MCF 10A (cell line): ENCODE measurements at regions not wholly inside any gene's neighbourhood (a gene's known extent, or its start where the extent isn't known, plus 50 kb on each side); places are given as distances from the start of the nearest gene placed in this dataset.

Experiments
- BruUV-seq: library from RNA; stranded (reverse); fragments of 400-500 nt; replicated peaks from 2 replicates; lab custom pipeline; 2021; lab: Mats Ljungman, UMichigan
- CTCF ChIA-PET: fragments of 300-600 bp; sonication (Branson Sonifier 250); formaldehyde crosslinking; extraction: SDS; loops from one replicate; lab custom pipeline; 2021; ENCODE audit warnings: antibody characterized with exemption, inconsistent platforms; lab: Yijun Ruan, JAX
- POLR2A ChIA-PET: fragments of 300-600, 350-650 bp; sonication (Branson Sonifier 250); formaldehyde crosslinking; extraction: SDS; loops from one replicate; lab custom pipeline; 2020; ENCODE audit warnings: antibody characterized with exemption, inconsistent platforms; lab: Yijun Ruan, JAX
- DNase-seq: peaks from one replicate; pipeline ENCODE4 v3.0.0-alpha.2; 2018; ENCODE audit not compliant: unreplicated experiment
- H3K27ac Mint-ChIP-seq: one replicate; pipeline ENCODE4 v1.8.0; 2022; ENCODE audit warnings: mild to moderate bottlenecking, low read depth, mixed read lengths; ENCODE audit not compliant: unreplicated experiment
- H3K27me3 Mint-ChIP-seq: one replicate; pipeline ENCODE4 v1.8.0; 2022; ENCODE audit warnings: mixed read lengths; ENCODE audit not compliant: insufficient read depth, unreplicated experiment
- H3K36me3 Mint-ChIP-seq: one replicate; pipeline ENCODE4 v1.8.0; 2022; ENCODE audit warnings: mild to moderate bottlenecking, moderate library complexity, mixed read lengths; ENCODE audit not compliant: insufficient read depth, unreplicated experiment
- H3K4me1 Mint-ChIP-seq: one replicate; pipeline ENCODE4 v1.8.0; 2022; ENCODE audit warnings: mixed read lengths; ENCODE audit not compliant: insufficient read depth, unreplicated experiment
- H3K4me3 Mint-ChIP-seq: one replicate; pipeline ENCODE4 v1.8.0; 2022; ENCODE audit warnings: mild to moderate bottlenecking, moderate library complexity, mixed read lengths; ENCODE audit not compliant: unreplicated experiment
- H3K9me3 Mint-ChIP-seq: one replicate; pipeline ENCODE4 v1.8.0; 2022; ENCODE audit warnings: mixed read lengths; ENCODE audit not compliant: unreplicated experiment
- intact Hi-C: fragments of 100-400 bp; cut with micrococcal nuclease; formaldehyde crosslinking; loops from 2 replicates; pipeline ENCODE4 v1.14.1; 2022
- TF ChIP-seq, protein P1 (sequence below): fragments of 200-600 bp; IDR thresholded peaks from one replicate; pipeline ENCODE4 v1.8.0; 2022; ENCODE audit warnings: antibody characterized with exemption, mild to moderate bottlenecking; ENCODE audit not compliant: unreplicated experiment

DNA sequence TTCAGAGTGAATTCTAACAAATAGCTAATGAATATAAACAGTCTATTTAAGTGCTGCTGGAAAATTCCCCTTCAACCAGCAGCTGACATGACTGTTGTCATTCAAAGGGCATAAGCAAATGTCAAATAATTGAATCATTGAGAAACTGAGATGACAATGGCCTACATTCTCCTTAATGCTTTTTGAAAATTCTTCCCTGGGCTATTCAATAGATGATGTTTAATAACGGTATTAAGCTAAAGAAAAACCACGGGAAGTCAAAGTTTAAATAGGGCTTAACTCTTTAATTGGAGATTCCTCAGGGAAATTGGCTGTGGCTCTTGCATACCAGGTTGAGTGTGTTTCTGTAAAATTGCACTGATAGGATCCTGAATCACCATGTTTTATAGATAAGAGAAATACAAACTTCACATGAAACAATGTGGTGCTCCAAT is 77.0 kb downstream of the ARL4A start:
- Mint-ChIP-seq H3K4me3 (no peak overlapping the region), H3K27me3 (no peaks in the 10 kb centered on the region), H3K27ac (no peak overlapping the region), H3K36me3 (no peaks in the 10 kb centered on the region), H3K9me3 (peaks cover 8% of the 10 kb centered on the region), H3K4me1 (peaks cover 5% of the 10 kb centered on the region)
- TF ChIP-seq, protein P1, sequence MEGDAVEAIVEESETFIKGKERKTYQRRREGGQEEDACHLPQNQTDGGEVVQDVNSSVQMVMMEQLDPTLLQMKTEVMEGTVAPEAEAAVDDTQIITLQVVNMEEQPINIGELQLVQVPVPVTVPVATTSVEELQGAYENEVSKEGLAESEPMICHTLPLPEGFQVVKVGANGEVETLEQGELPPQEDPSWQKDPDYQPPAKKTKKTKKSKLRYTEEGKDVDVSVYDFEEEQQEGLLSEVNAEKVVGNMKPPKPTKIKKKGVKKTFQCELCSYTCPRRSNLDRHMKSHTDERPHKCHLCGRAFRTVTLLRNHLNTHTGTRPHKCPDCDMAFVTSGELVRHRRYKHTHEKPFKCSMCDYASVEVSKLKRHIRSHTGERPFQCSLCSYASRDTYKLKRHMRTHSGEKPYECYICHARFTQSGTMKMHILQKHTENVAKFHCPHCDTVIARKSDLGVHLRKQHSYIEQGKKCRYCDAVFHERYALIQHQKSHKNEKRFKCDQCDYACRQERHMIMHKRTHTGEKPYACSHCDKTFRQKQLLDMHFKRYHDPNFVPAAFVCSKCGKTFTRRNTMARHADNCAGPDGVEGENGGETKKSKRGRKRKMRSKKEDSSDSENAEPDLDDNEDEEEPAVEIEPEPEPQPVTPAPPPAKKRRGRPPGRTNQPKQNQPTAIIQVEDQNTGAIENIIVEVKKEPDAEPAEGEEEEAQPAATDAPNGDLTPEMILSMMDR: no peak
- no TSS peak for BruUV-seq
- ChIA-PET CTCF (no interaction called here), POLR2A (no interaction called here)
- no peak for DNase-seq
- intact Hi-C loops: no loop called here

DNA sequence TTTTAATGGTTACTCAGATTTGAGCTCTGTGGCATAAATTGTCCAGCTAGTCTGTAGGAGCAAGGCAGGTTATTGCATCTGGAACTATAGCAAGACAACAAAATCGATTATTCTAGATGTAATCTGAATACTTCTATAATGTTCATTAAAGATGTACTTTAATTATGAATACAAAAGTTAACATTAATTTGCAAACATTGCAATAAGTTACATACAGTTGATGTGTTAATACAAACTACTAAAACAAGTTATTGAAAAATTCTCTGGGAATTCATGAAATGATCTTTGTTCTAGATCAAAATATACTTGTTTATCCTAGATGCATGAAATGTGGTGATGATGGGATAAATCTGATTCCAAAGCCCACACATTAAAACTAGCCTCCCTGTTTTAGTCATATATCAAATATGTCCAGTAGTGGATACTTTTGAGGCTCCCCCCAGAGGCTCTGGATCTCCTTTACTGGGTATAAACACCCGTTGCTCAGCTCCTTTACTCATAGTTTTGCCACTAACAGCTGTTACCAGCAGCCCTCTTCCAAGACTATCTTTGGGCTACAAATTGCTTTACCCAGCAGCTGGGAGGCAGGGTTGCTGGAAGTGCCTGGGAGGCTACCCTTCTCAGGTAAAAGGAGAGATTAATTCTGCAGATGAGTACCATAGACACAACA is 78.1 kb downstream of the ARL4A start:
- no peak overlapping the region for H3K4me3 Mint-ChIP-seq
- H3K36me3 Mint-ChIP-seq: no peaks in the 10 kb centered on the region
- peaks cover 15% of the 10 kb centered on the region for H3K4me1 Mint-ChIP-seq
- no peaks in the 10 kb centered on the region for H3K9me3 Mint-ChIP-seq
- BruUV-seq: no TSS peak
- no peak for DNase-seq
- ChIA-PET POLR2A (no interaction called here), CTCF (no interaction called here)
- intact Hi-C loops: no loop called here
- TF ChIP-seq, protein P1: no peak
- no peaks in the 10 kb centered on the region for H3K27me3 Mint-ChIP-seq
- no peak overlapping the region for H3K27ac Mint-ChIP-seq

DNA sequence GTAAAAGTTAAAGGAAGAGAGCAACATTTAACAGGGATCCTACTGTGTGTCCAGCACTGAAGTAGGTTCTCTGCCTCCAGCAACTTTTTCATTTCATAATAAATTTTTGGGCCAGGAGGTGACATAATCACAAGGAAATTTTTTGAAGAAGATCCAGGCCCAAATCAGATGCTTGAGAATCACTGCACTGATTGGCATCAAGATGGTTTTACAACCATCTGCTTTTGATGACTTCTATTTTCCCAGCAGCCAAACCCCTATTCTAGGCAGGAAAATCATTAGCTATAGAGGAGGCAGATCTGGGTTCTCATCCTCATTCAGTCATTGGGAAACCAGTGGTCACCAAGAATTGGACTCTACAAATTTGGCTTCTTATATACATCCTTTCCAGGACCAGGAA is 79.0 kb downstream of the ARL4A start:
- CTCF ChIA-PET: no interaction called here
- no peak overlapping the region for H3K27ac Mint-ChIP-seq
- POLR2A ChIA-PET: no interaction called here
- H3K9me3 Mint-ChIP-seq: no peaks in the 10 kb centered on the region
- no TSS peak for BruUV-seq
- H3K27me3 Mint-ChIP-seq: no peaks in the 10 kb centered on the region
- no peak overlapping the region for H3K4me3 Mint-ChIP-seq
- no peaks in the 10 kb centered on the region for H3K36me3 Mint-ChIP-seq
- peaks cover 15% of the 10 kb centered on the region for H3K4me1 Mint-ChIP-seq
- TF ChIP-seq, protein P1: no peak
- intact Hi-C loops: no loop called here
- DNase-seq: no peak

DNA sequence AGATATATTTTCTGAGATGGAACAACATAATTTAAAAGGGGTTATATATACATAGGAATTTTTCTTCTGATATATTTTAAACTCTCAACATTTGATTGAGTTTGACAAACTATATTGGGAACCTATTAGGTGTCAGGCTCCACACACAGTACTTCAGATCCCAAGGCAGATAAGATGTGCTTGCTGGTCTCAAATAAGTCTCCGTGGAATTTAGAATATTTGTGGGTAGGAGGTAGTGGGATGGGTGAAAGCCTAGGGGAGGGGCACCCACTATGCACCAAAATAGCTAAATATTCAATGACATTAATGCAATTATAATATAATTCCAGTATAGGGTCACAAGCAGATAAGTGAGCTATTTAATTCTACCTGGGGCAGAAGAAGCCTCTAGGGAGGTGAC is 81.5 kb downstream of the ARL4A start:
- no peak for DNase-seq
- Mint-ChIP-seq H3K27ac (no peak overlapping the region), H3K9me3 (no peaks in the 10 kb centered on the region), H3K27me3 (no peaks in the 10 kb centered on the region), H3K4me3 (no peak overlapping the region), H3K4me1 (peaks cover 15% of the 10 kb centered on the region), H3K36me3 (no peaks in the 10 kb centered on the region)
- ChIA-PET POLR2A (interaction anchor here (0.6 kb wide), 1 partner anchor 422 kb away, joined by 3 read pairs; no protein-coding TSS in a partner anchor), CTCF (interaction anchor here (0.5 kb wide), 1 partner anchor 112 kb away, joined by 3 read pairs; no protein-coding TSS in a partner anchor)
- BruUV-seq: no TSS peak
- TF ChIP-seq, protein P1: no peak
- intact Hi-C loops: no loop called here
